Gastrocnemius medialis (tissue), 4 donors: ENCODE measurements at regions not wholly inside any gene's neighbourhood (a gene's known extent, or its start where the extent isn't known, plus 50 kb on each side); places are given as distances from the start of the nearest gene placed in this dataset.

Experiments used
- POLR2A ChIP-seq, 2 donors: fragments of 450-650 bp; IDR thresholded peaks; one replicate each; pipeline ENCODE4 v1.6.1; 2017; ENCODE audit warnings: antibody characterized with exemption in 2 of 2, mild to moderate bottlenecking in 2 of 2, moderate library complexity in 2 of 2
- TF ChIP-seq, protein P1 (sequence below), 5 experiments: fragments of 450-650 bp in 3 of 5; fragments of 200-600 bp in 2 of 5; sonication (generic) in 2 of 5; IDR thresholded peaks in 4 of 5; conservative IDR thresholded peaks in 1 of 5; 1 replicate in 4 of 5; 2 replicates in 1 of 5; pipeline ENCODE4 v1.5.1; 2016 to 2019; ENCODE audit warnings: antibody characterized with exemption in 5 of 5, mild to moderate bottlenecking in 3 of 5, moderate library complexity in 3 of 5

DNA sequence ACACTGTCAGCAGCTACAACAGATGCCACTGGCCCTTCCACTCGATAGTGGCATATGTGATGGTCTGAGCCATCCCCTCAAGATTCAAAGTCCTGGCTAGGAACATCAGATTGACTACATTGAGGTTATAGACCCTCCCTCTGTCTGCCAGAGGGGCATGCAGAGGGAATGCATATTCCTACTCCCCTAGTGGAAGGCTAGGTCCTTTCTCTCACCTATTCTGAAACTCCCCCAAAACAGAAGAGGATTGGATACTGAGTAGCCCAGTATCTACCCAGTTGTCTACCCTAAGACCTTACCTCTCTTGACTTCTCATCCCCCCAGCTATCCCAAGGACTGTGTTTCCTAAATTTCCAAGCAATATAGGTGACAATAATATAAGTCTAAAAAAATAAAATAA, 78.5 kb upstream of the PDE4D start:
- TF ChIP-seq, protein P1, sequence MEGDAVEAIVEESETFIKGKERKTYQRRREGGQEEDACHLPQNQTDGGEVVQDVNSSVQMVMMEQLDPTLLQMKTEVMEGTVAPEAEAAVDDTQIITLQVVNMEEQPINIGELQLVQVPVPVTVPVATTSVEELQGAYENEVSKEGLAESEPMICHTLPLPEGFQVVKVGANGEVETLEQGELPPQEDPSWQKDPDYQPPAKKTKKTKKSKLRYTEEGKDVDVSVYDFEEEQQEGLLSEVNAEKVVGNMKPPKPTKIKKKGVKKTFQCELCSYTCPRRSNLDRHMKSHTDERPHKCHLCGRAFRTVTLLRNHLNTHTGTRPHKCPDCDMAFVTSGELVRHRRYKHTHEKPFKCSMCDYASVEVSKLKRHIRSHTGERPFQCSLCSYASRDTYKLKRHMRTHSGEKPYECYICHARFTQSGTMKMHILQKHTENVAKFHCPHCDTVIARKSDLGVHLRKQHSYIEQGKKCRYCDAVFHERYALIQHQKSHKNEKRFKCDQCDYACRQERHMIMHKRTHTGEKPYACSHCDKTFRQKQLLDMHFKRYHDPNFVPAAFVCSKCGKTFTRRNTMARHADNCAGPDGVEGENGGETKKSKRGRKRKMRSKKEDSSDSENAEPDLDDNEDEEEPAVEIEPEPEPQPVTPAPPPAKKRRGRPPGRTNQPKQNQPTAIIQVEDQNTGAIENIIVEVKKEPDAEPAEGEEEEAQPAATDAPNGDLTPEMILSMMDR (IDR thresholded peaks at IDR 0.05 in 4 of 5, conservative IDR thresholded peaks at IDR 0.05 in 1 of 5), result no peak
- TF ChIP-seq POLR2A (IDR thresholded peaks at IDR 0.05), result no peak
